ENCODE measurements at regions not wholly inside any gene's neighbourhood (a gene's known extent, or its start where the extent isn't known, plus 50 kb on each side); places are given as distances from the start of the nearest gene placed in this dataset.
A peak's percentile ranks its signal among the peaks of the same experiment; 100 is the strongest.

- DNase-seq (ENCODE audit: low read depth) (no peak), FAIRE-seq (no peak)
- TF ChIP-seq, protein P1, sequence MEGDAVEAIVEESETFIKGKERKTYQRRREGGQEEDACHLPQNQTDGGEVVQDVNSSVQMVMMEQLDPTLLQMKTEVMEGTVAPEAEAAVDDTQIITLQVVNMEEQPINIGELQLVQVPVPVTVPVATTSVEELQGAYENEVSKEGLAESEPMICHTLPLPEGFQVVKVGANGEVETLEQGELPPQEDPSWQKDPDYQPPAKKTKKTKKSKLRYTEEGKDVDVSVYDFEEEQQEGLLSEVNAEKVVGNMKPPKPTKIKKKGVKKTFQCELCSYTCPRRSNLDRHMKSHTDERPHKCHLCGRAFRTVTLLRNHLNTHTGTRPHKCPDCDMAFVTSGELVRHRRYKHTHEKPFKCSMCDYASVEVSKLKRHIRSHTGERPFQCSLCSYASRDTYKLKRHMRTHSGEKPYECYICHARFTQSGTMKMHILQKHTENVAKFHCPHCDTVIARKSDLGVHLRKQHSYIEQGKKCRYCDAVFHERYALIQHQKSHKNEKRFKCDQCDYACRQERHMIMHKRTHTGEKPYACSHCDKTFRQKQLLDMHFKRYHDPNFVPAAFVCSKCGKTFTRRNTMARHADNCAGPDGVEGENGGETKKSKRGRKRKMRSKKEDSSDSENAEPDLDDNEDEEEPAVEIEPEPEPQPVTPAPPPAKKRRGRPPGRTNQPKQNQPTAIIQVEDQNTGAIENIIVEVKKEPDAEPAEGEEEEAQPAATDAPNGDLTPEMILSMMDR (IDR thresholded peaks at IDR 0.05; ENCODE audit: insufficient read depth, low read length, severe bottlenecking), result no peak
- no peaks in the 10 kb centered on the region for H3K27me3 ChIP-seq (ENCODE audit: control insufficient read depth, insufficient read depth, low read length)
- no peaks in the 10 kb centered on the region for H3K36me3 ChIP-seq (ENCODE audit: control insufficient read depth, insufficient read depth, low read length)
- no peak overlapping the region for H3K4me3 ChIP-seq (ENCODE audit: low read depth, low read length)
Observed at GRCh38 chr5:161960314-161960713, 107.3 kb upstream of the GABRG2 start.

DNA sequence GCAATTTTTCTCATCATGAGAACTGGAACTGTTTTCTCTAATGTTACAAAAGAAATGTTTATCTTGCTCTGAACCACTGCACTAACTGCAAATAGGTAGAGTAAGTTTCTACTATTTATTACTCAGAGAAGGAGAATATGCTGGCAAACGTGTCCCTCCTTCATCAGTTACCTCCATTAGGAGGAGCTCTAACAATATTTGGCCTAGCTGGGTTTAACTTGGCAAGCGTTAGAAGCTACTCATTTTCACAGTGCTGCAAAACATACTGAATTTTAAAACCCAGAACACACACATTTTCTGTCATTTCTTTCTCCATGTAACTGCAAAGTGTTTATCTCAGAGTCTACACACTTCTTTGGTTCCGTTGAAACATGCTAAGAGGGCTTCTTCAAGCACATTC, 101.0 kb upstream of the GABRG2 start:
- peak; percentile 15 for DNase-seq (ENCODE audit: low read depth)
- FAIRE-seq, result no peak

DNA sequence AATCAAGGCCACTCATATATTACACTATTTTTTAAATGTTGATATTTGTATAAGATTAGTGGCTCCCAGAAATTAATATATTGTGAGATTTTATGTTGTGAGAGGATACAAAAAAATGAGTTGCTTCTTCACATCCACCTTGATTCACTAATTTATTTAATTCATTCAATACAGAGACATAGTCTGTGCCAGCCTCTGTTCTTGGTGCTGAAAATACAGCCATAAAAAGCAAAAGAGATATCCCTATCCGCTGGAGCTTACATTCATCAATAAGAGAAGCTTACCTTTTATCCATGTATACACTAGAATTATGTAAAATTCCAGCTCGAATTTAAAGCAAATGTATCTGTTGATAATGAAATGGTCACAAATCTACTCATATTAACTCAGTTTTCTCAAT, 92.2 kb upstream of the GABRG2 start:
- DNase-seq (ENCODE audit: low read depth) (no peak), FAIRE-seq (no peak)
- Histone ChIP-seq H3K27me3 (ENCODE audit: control insufficient read depth, insufficient read depth, low read length) (no peaks in the 10 kb centered on the region), H3K4me3 (ENCODE audit: low read depth, low read length) (no peak overlapping the region), H3K36me3 (ENCODE audit: control insufficient read depth, insufficient read depth, low read length) (no peaks in the 10 kb centered on the region)
- TF ChIP-seq, protein P1 (IDR thresholded peaks at IDR 0.05; ENCODE audit: insufficient read depth, low read length, severe bottlenecking), result no peak

More for the DNA sequence above, 101.0 kb upstream of the GABRG2 start:
- Histone ChIP-seq H3K4me3 (ENCODE audit: low read depth, low read length) (no peak overlapping the region), H3K27me3 (ENCODE audit: control insufficient read depth, insufficient read depth, low read length) (no peaks in the 10 kb centered on the region), H3K36me3 (ENCODE audit: control insufficient read depth, insufficient read depth, low read length) (no peaks in the 10 kb centered on the region)
- TF ChIP-seq, protein P1 (IDR thresholded peaks at IDR 0.05; ENCODE audit: insufficient read depth, low read length, severe bottlenecking), result peak; percentile 20

- DNase-seq (ENCODE audit: low read depth) (no peak), FAIRE-seq (no peak)
- no peak overlapping the region for H3K4me3 ChIP-seq (ENCODE audit: low read depth, low read length)
- H3K27me3 ChIP-seq (ENCODE audit: control insufficient read depth, insufficient read depth, low read length), result no peaks in the 10 kb centered on the region
- TF ChIP-seq, protein P1 (IDR thresholded peaks at IDR 0.05; ENCODE audit: insufficient read depth, low read length, severe bottlenecking), result no peak
- no peaks in the 10 kb centered on the region for H3K36me3 ChIP-seq (ENCODE audit: control insufficient read depth, insufficient read depth, low read length)
Observed at GRCh38 chr5:161988077-161988476, 79.5 kb upstream of the GABRG2 start.
